CD14-positive monocyte (primary cell): ENCODE measurements at regions not wholly inside any gene's neighbourhood (a gene's known extent, or its start where the extent isn't known, plus 50 kb on each side); places are given as distances from the start of the nearest gene placed in this dataset.

ENCODE experiments used
- DNase-seq, 3 donors: peaks; one replicate each; pipeline ENCODE4 v3.0.0-alpha.2; 2011 to 2022
- H2AFZ ChIP-seq: 2 replicates; pipeline ENCODE4 v1.6.0; 2012; ENCODE audit warnings: mild to moderate bottlenecking, low read depth, low read length, inconsistent platforms; ENCODE audit not compliant: insufficient read depth, poor library complexity, severe bottlenecking
- H3K27ac ChIP-seq, 2 donors: 1 replicate in 1 of 2; 2 replicates in 1 of 2; pipeline ENCODE4 v1.5.1; 2012 to 2013; ENCODE audit warnings: low read length in 2 of 2, control low read depth in 1 of 2, inconsistent platforms in 1 of 2, low read depth in 1 of 2, mild to moderate bottlenecking in 1 of 2
- H3K27me3 ChIP-seq, 2 donors: one replicate each; pipeline versions ENCODE4 v1.6.0 to v1.6.1; 2011 to 2013; ENCODE audit warnings: low read length in 2 of 2; ENCODE audit not compliant: control insufficient read depth in 2 of 2, insufficient read depth in 2 of 2
- H3K36me3 ChIP-seq, 2 donors: replicated peaks in 1 of 2; 1 replicate in 1 of 2; 2 replicates in 1 of 2; pipeline versions ENCODE4 v1.5.1 to v1.6.1; 2012 to 2013; ENCODE audit warnings: low read length in 2 of 2, control low read depth in 1 of 2, inconsistent platforms in 1 of 2, mild to moderate bottlenecking in 1 of 2; ENCODE audit not compliant: insufficient read depth in 2 of 2, control insufficient read depth in 1 of 2
- H3K4me1 ChIP-seq, 2 donors: 1 replicate in 1 of 2; 2 replicates in 1 of 2; pipeline versions ENCODE4 v1.5.1 to v1.6.1; 2012 to 2013; ENCODE audit warnings: low read length in 2 of 2, control low read depth in 1 of 2, inconsistent platforms in 1 of 2, mild to moderate bottlenecking in 1 of 2, moderate library complexity in 1 of 2; ENCODE audit not compliant: insufficient read depth in 2 of 2, control insufficient read depth in 1 of 2
- H3K4me2 ChIP-seq: replicated peaks from 2 replicates; pipeline ENCODE3; 2012; ENCODE audit warnings: low read length, moderate library complexity, mild to moderate bottlenecking; ENCODE audit not compliant: poor library complexity, severe bottlenecking; ENCODE audit errors: extremely low read depth
- H3K4me3 ChIP-seq, 3 experiments: fragments of 200-600 bp in 1 of 3; sonication (generic) in 1 of 3; replicated peaks in 1 of 3; 1 replicate in 2 of 3; 2 replicates in 1 of 3; pipeline ENCODE4 v1.5.1; 2011 to 2013; ENCODE audit warnings: low read length in 3 of 3, mild to moderate bottlenecking in 3 of 3, control low read depth in 2 of 3, low read depth in 2 of 3, inconsistent platforms in 1 of 3, moderate library complexity in 1 of 3
- H3K79me2 ChIP-seq: 2 replicates; pipeline ENCODE4 v1.6.0; 2012; ENCODE audit warnings: mild to moderate bottlenecking, control low read depth, inconsistent platforms, low read length, moderate library complexity; ENCODE audit not compliant: insufficient read depth
- H3K9ac ChIP-seq: 2 replicates; pipeline ENCODE4 v1.6.0; 2017; ENCODE audit warnings: low read length, mild to moderate bottlenecking; ENCODE audit not compliant: insufficient read depth, poor library complexity, severe bottlenecking
- H3K9me3 ChIP-seq, 2 donors: replicated peaks in 1 of 2; 1 replicate in 1 of 2; 2 replicates in 1 of 2; pipeline versions ENCODE4 v1.5.1 to v1.6.1; 2012 to 2013; ENCODE audit warnings: low read length in 2 of 2, control low read depth in 1 of 2; ENCODE audit not compliant: control insufficient read depth in 1 of 2, insufficient read depth in 1 of 2
- H4K20me1 ChIP-seq: 2 replicates; pipeline ENCODE4 v1.6.0; 2012; ENCODE audit warnings: mild to moderate bottlenecking, low read length, control low read depth, moderate library complexity; ENCODE audit not compliant: insufficient read depth
- H3K27ac Mint-ChIP-seq, 7 donors: one replicate each; pipeline ENCODE4 v1.8.0; 2020; ENCODE audit warnings: mild to moderate bottlenecking in 7 of 7, mixed read lengths in 7 of 7, moderate library complexity in 6 of 7, inconsistent platforms in 2 of 7
- H3K27me3 Mint-ChIP-seq, 3 donors: one replicate each; pipeline ENCODE4 v1.8.0; 2021 to 2022; ENCODE audit warnings: low read depth in 3 of 3, mild to moderate bottlenecking in 3 of 3, mixed read lengths in 3 of 3, moderate library complexity in 3 of 3, inconsistent platforms in 1 of 3
- H3K36me3 Mint-ChIP-seq, 2 donors: one replicate each; pipeline ENCODE4 v1.8.0; 2020; ENCODE audit warnings: mixed read lengths in 2 of 2, inconsistent platforms in 1 of 2, mild to moderate bottlenecking in 1 of 2
- H3K4me1 Mint-ChIP-seq: one replicate; pipeline ENCODE4 v1.8.0; 2020; ENCODE audit warnings: mild to moderate bottlenecking, mixed read lengths
- H3K4me3 Mint-ChIP-seq, 2 donors: one replicate each; pipeline ENCODE4 v1.8.0; 2020; ENCODE audit warnings: mild to moderate bottlenecking in 2 of 2, mixed read lengths in 2 of 2, moderate library complexity in 1 of 2
- H3K9me3 Mint-ChIP-seq, 7 donors: one replicate each; pipeline ENCODE4 v1.8.0; 2020 to 2022; ENCODE audit warnings: mixed read lengths in 7 of 7, mild to moderate bottlenecking in 6 of 7, moderate library complexity in 6 of 7, inconsistent platforms in 2 of 7
- CTCF ChIP-seq: fragments of 200-600 bp; IDR thresholded peaks from one replicate; pipeline ENCODE4 v1.8.0; 2022; ENCODE audit warnings: antibody characterized with exemption, mild to moderate bottlenecking
- WGBS: methylation state at CpG from one replicate; pipeline ENCODE4 v1.1.5; 2013; ENCODE audit warnings: missing lambda C conversion rate; ENCODE audit not compliant: insufficient coverage; 5-methylcytosine and 5-hydroxymethylcytosine counted together
- intact Hi-C, 2 donors: fragments of 100-400 bp; cut with micrococcal nuclease; formaldehyde crosslinking; loops; one replicate each; pipeline versions ENCODE4 v1.15.0 to v1.15.1; 2023

GRCh38 chrX:82945332-82945731, 562.8 kb upstream of the POU3F4 start:
- Histone ChIP-seq H3K4me2 (no peak overlapping the region), H4K20me1 (no peaks in the 10 kb centered on the region), H2AFZ (no peak overlapping the region), H3K4me1 (no peaks in the 10 kb centered on the region), H3K36me3 (no peaks in the 10 kb centered on the region), H3K27ac (no peak overlapping the region), H3K27me3 (no peaks in the 10 kb centered on the region), H3K9me3 (peaks cover 0 to 3% of the 10 kb centered on the region in 2 donors), H3K4me3 (no peak overlapping the region), H3K9ac (no peak overlapping the region), H3K79me2 (no peaks in the 10 kb centered on the region)
- H3K4me3 Mint-ChIP-seq: no peak overlapping the region
- DNase-seq: no peak
- H3K27me3 Mint-ChIP-seq: no peaks in the 10 kb centered on the region
- H3K9me3 Mint-ChIP-seq: peaks cover 0 to 5% (median 2%) of the 10 kb centered on the region in 7 donors
- no peak overlapping the region for H3K27ac Mint-ChIP-seq
- intact Hi-C loops: no loop called here
- TF ChIP-seq CTCF: no peak
- H3K36me3 Mint-ChIP-seq: no peaks in the 10 kb centered on the region
- no CpG with 5 or more reads among the region's 3 CpGs for WGBS
- H3K4me1 Mint-ChIP-seq: no peaks in the 10 kb centered on the region

- H3K27me3 Mint-ChIP-seq: no peaks in the 10 kb centered on the region
- no CpG with 5 or more reads among the region's 3 CpGs for WGBS
- Histone ChIP-seq H3K4me2 (no peak overlapping the region), H3K27me3 (no peaks in the 10 kb centered on the region), H2AFZ (no peak overlapping the region), H3K36me3 (no peaks in the 10 kb centered on the region), H3K79me2 (no peaks in the 10 kb centered on the region), H3K4me1 (no peaks in the 10 kb centered on the region), H4K20me1 (no peaks in the 10 kb centered on the region), H3K4me3 (no peak overlapping the region), H3K27ac (no peak overlapping the region), H3K9me3 (peaks cover 0 to 2% of the 10 kb centered on the region in 2 donors), H3K9ac (no peak overlapping the region)
- no peaks in the 10 kb centered on the region for H3K36me3 Mint-ChIP-seq
- H3K4me3 Mint-ChIP-seq: no peak overlapping the region
- H3K4me1 Mint-ChIP-seq: no peaks in the 10 kb centered on the region
- DNase-seq: no peak
- TF ChIP-seq CTCF: no peak
- no peak overlapping the region for H3K27ac Mint-ChIP-seq
- peaks cover 0 to 3% (median 2%) of the 10 kb centered on the region in 7 donors for H3K9me3 Mint-ChIP-seq
- intact Hi-C loops: no loop called here
Observed at GRCh38 chrX:82961129-82961528, 547.0 kb upstream of the POU3F4 start.
